Stimulated activated naive CD4-positive, alpha-beta T cell treated with Interleukin-2 at 50 U/mL for 16 hours (primary cell): ENCODE measurements at regions not wholly inside any gene's neighbourhood (a gene's known extent, or its start where the extent isn't known, plus 50 kb on each side); places are given as distances from the start of the nearest gene placed in this dataset.

ENCODE experiments used
- DNase-seq: peaks from one replicate; lab custom pipeline; 2025; lab: John Stamatoyannopoulos, UW

DNA sequence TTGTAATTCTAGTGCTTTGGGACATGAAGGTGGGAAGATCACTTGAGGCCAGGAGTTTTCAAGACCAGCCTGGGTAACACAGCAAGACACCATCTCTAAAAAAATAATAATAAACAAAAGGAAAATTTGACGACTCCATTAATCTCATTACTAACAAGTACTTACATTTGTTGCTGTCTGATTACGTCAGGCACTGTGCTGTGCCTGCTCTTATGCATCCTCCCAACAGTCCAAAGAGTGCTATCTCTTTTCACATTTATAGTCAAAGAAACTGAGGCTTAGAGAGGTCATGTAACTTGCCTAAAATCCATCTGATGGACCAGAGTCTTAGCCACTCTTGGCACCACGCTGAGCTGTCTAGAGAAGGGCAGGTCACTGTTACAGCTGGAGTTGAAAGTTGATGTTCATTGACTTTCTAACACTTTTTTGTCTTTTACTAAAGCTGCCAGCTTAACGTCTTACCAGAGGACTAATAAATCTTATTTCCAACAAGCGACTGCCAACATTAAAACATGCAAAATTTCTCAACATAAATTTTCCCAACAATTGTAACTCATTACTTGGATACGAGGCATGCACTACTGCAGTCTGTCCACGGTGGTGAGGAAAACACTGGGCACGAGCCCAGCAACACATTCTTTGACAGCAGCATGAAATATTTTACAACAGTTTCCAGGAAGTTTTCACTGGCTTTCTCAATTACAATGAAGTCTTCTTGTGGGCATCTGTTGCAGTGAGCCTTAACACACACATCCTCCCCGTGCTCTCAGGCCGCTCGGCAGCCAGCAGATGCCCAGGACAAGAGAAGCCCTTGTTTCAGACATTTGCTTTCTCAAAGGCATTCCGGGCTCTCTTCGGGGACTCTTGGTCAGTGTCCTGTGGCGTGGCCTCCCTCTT, 262.9 kb upstream of the PROX1 start:
- DNase-seq: no peak

DNA sequence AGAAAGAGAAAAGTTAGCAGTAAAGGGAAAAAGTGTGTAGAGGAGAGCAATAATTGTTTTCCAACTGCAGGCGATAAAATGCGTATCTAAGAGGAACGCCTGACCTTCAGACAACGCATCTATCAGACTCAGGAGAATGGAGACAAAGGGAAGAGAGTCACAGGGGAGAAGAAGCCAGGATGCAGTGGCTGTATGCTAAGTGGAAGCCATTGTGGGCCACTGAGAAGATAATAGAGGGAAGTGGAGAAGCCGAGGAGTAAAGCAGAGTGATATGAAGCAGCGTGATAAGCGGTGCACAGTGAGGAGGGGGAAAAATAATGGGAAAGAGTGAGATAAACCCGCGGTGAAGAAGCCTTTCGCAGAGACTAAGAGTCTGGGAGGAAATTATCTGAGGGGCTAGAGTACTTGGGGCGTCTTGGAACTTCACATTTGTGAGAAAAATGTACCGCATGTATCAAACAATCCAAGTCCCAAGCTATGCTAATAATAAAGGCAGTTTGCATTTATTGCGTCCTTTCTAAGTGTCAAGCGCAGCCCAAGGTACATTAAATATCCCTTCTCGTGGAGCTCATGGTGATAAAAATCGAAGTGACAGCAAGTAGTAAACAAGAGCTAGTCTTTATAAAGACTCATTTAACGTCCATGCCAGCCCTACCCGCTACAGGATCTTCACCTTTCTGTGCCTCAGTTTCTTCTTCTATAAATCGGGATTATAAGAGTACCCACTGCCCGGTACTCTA, 259.8 kb upstream of the PROX1 start:
- DNase-seq: no peak

- no peak for DNase-seq
Measured at GRCh38 chr1:213728593-213729536, 258.9 kb upstream of the PROX1 start.

GRCh38 chr1:213733705-213734104, 254.1 kb upstream of the PROX1 start:
- DNase-seq: no peak

DNA sequence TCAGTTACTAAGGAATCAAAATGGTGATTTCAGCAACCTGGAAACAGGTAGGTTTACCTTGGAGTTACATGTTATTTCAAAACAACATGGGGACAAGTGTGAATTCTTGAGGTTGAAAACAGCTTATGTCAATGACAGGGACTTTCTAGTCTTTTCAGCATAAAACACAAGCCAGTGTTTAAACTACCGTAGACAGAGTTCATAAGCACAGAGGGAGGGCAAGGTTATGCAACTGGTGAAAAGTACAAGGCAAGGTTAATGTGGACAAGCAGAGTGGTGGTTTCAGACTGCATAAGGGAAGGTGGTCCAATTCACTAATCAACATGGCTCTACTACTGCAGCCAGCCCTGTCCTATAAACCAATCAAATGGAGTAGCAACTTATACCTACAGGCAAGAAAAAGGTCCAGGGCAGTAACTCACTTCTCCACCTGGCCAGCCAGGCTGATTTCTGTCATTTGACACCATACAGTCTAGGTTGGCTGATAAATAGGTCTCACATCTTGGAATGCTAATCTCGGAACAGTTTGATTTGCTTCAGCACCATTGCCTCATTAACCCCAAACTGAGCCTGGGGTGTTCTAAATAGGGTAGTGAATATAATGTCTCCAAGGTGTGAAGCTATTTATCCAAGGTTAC, 250.3 kb upstream of the PROX1 start:
- no peak for DNase-seq

- no peak for DNase-seq
Measured at GRCh38 chr1:213738658-213739057, 249.1 kb upstream of the PROX1 start.

DNA sequence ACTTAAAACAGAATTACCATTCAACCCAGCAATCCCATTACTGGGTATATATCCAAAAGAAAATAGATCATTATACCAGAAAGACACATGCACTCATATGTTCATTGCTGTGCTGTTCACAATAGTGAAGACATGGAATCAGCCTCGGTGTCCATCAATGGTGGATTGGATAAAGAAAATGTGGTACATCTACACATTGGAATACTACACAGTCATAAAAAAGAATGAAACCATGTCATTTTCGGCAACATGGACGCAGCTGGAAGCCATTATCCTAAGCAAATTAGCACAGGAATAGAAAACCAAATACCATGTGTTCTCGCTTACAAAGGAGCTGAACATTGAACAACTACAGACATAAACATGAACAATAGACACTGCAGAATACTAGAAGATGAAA, 244.8 kb upstream of the PROX1 start:
- no peak for DNase-seq

- DNase-seq: no peak
Measured at GRCh38 chr1:213744780-213745179, 243.0 kb upstream of the PROX1 start.

DNA sequence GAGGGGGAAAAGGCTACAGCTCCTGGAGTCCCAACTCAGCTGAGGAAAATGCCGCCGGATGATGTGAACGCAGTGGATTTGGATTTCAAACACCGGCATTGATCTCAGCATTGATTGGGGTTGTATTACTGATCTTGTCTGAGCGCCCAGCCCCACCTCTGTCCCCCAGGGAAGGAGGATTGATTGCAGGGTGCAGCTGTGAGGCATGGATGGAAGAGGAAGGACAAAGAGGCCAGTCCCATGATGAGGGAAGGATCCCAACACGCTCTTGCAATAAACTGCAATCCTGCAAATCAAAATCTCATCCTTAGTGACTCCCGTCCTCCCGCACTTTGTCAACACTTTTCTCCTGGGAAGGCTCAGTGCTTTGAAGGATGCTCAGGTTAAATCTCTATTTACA, 242.3 kb upstream of the PROX1 start:
- DNase-seq: no peak

DNA sequence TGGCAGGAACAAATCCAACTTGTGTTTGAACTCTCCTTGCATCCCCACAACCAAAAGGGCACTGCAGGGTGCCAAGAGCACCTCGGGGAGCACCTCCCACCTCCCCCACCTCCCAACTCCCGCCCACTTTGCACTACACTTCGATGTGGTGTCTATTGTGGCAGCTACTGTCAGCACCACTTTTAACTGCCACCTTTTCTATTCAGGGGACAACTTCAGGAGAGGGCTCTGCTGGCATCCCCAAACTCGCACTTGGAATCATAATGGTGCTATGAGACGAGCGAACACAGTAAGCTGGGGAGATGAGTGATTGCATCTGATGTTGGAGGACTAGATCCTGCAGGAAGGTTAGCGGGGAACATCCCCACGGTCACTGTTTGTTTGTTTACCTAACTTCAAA, 238.2 kb upstream of the PROX1 start:
- no peak for DNase-seq

GRCh38 chr1:213750231-213751063, 237.3 kb upstream of the PROX1 start:
- DNase-seq: no peak

DNA sequence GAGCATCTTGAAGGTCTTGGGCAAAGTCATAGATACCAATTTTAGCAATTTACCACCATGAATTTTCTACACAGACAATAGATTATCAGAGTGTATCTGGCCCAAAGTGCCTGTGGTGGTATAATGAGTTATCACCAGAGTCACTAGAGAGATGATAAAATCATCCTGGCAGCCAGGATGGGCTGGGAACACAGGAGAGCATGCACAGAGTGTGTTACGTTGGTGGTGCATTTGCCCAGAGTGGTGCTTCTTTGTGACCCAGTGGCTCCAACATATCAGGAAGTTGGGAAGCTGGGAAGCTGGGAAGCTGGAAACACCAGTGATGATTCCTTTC, 236.7 kb upstream of the PROX1 start:
- no peak for DNase-seq

- no peak for DNase-seq
Measured at GRCh38 chr1:213759359-213760181, 228.2 kb upstream of the PROX1 start.

- no peak for DNase-seq
Measured at GRCh38 chr1:213761845-213762407, 225.8 kb upstream of the PROX1 start.

- no peak for DNase-seq
Measured at GRCh38 chr1:213767683-213768082, 220.1 kb upstream of the PROX1 start.

- no peak for DNase-seq
Measured at GRCh38 chr1:213772128-213773063, 215.4 kb upstream of the PROX1 start.

- DNase-seq: no peak
Measured at GRCh38 chr1:213773975-213774374, 213.8 kb upstream of the PROX1 start.

DNA sequence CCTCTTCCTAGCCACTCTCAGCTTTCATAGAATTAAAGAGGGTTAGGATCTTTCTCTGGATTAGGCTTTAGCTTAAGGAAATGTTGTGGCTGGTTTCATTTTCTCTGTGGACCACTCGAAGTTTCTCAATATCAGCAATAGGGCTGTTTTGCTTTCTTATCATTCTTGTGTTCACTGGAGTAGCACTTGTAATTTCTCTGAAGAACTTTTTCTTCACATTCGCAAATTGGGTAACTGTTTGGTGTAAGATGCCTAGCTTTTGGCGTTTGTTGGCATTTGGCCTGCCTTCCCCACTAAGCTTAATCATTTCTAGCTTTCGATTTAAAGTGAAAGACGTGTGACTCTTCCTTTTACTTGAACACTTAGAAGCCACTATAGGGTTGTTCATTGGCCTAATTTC, 210.8 kb upstream of the PROX1 start:
- no peak for DNase-seq

GRCh38 chr1:213779228-213779627, 208.5 kb upstream of the PROX1 start:
- DNase-seq: no peak
